ENCODE measurements at regions not wholly inside any gene's neighbourhood (a gene's known extent, or its start where the extent isn't known, plus 50 kb on each side); places are given as distances from the start of the nearest gene placed in this dataset.

GRCh38 chr11:40023724-40024123 is 1435.7 kb downstream of the LRRC4C start (continued):
- TF ChIP-seq SAP30 (IDR thresholded peaks at IDR 0.05; ENCODE audit: borderline replicate concordance, insufficient read depth, low read depth, low read length, poor library complexity, severe bottlenecking) = no peak
- no peak for TF ChIP-seq ZNF217 (CRISPR knock-in tag; IDR thresholded peaks at IDR 0.05)

GRCh38 chr11:40010011-40010410 is 1449.4 kb downstream of the LRRC4C start:
- no peak for ATAC-seq
- POLR2A ChIA-PET = no interaction called here
- no peak for TF ChIP-seq MEIS2 (IDR thresholded peaks at IDR 0.05; ENCODE audit: partially characterized antibody)
- TF ChIP-seq SRF (CRISPR knock-in tag; IDR thresholded peaks at IDR 0.05) = no peak
- no peak for TF ChIP-seq THAP12 (CRISPR knock-in tag; IDR thresholded peaks at IDR 0.05)
- TF ChIP-seq FOSL1 (tag; conservative IDR thresholded peaks at IDR 0.05) = no peak
- no peak for TF ChIP-seq EGR1 (conservative IDR thresholded peaks at IDR 0.05)
- no peak for TF ChIP-seq HMG20A (CRISPR knock-in tag; conservative IDR thresholded peaks at IDR 0.05)
- no peak for TF ChIP-seq HCFC1 (IDR thresholded peaks at IDR 0.05; ENCODE audit: low read depth, low read length)
- no peak for TF ChIP-seq ZZZ3 (IDR thresholded peaks at IDR 0.05)
- WGBS (ENCODE audit: insufficient coverage, low coverage, missing lambda C conversion rate) = 2% methylated on average over 3 of the region's 3 CpGs
- Histone ChIP-seq H4K20me1 (replicated peaks; ENCODE audit: control insufficient read depth, insufficient read depth, low read length) (no peaks in the 10 kb centered on the region), H3K27me3 (ENCODE audit: control insufficient read depth in 2 of 2, insufficient read depth in 2 of 2, low read length in 2 of 2) (no peaks in the 10 kb centered on the region), H3K79me2 (ENCODE audit: control insufficient read depth, insufficient read depth, low read length) (no peaks in the 10 kb centered on the region), H3K27ac (ENCODE audit: extremely low read depth, low read depth, low read length) (no peak overlapping the region), H3K4me1 (replicated peaks in 1 of 2; ENCODE audit: control insufficient read depth in 2 of 2, insufficient read depth in 2 of 2, low read length in 2 of 2) (no peaks in the 10 kb centered on the region), H3K9me1 (ENCODE audit: control insufficient read depth, insufficient read depth, low read length) (no peaks in the 10 kb centered on the region), H2AFZ (ENCODE audit: low read depth, low read length) (no peak overlapping the region), H3K9ac (ENCODE audit: insufficient read depth in 1 of 2, low read depth in 2 of 2, low read length in 2 of 2) (no peak overlapping the region), H3K4me2 (ENCODE audit: insufficient read depth, low read length) (no peak overlapping the region), H3K9me3 (replicated peaks; ENCODE audit: control insufficient read depth, insufficient read depth, low read depth, low read length) (no peaks in the 10 kb centered on the region), H3K36me3 (ENCODE audit: control insufficient read depth, insufficient read depth, low read length) (no peaks in the 10 kb centered on the region), H3K4me3 (no peak overlapping the region)
- FAIRE-seq = no peak
- CTCF ChIA-PET (ENCODE audit: low intra/inter-chr PET ratio) = no interaction called here
- no TSS peak for BruUV-seq (replicated peaks)
- intact Hi-C loops (cut with micrococcal nuclease) = no loop called here
- no peak for DNase-seq (ENCODE audit: extremely low read depth in 1 of 4, low spot score in 3 of 4)
- in situ Hi-C loops (cut with MboI) = no loop called here
